Neural crest cell (in vitro differentiated cells): ENCODE measurements at regions not wholly inside any gene's neighbourhood (a gene's known extent, or its start where the extent isn't known, plus 50 kb on each side); places are given as distances from the start of the nearest gene placed in this dataset.

Experiments used
- DNase-seq: peaks from one replicate; pipeline ENCODE4 v3.0.0; 2021; ENCODE audit warnings: low read depth, mixed read lengths, low spot score
- H3K27ac Mint-ChIP-seq: one replicate; pipeline ENCODE4 v1.8.0; 2021; ENCODE audit warnings: mild to moderate bottlenecking, mixed read lengths; ENCODE audit not compliant: unreplicated experiment
- H3K27me3 Mint-ChIP-seq: 2 replicates; pipeline ENCODE4 v1.8.0; 2021; ENCODE audit warnings: low read depth, mild to moderate bottlenecking, mixed read lengths
- H3K36me3 Mint-ChIP-seq: 2 replicates; pipeline ENCODE4 v1.8.0; 2021; ENCODE audit warnings: low read depth, mild to moderate bottlenecking, mixed read lengths
- H3K4me1 Mint-ChIP-seq: 2 replicates; pipeline ENCODE4 v1.8.0; 2021; ENCODE audit warnings: mixed read lengths
- H3K4me3 Mint-ChIP-seq: one replicate; pipeline ENCODE4 v1.8.0; 2021; ENCODE audit warnings: mild to moderate bottlenecking, mixed read lengths
- H3K9me3 Mint-ChIP-seq: 2 replicates; pipeline ENCODE4 v1.8.0; 2021; ENCODE audit warnings: mixed read lengths
- TF ChIP-seq, protein P1 (sequence below): fragments of 200-600 bp; sonication (generic); conservative IDR thresholded peaks from 2 replicates; pipeline ENCODE4 v1.5.0; 2021; ENCODE audit warnings: antibody characterized with exemption, mild to moderate bottlenecking

DNA sequence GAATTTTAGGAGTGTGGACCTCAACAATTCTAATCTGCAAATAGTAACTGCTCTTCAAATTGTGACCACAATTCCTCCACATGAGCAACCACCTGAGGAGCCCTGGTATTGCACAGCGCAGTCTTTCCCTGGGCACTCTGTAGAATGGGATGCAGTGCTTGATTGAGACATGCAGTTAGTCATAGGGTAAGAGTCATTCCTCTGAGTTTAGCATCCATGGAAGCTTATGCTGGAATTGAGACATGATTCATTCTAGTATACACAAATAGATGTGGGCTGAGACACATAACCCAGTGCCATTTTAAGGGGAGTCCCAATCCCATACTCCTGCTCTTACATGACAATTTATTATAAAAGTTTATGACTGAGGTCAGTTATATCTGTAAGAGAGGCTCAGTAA lies 582.3 kb upstream of the CNTNAP2 start:
- Mint-ChIP-seq H3K4me3 (no peak overlapping the region), H3K27me3 (no peaks in the 10 kb centered on the region), H3K27ac (no peak overlapping the region), H3K36me3 (no peaks in the 10 kb centered on the region), H3K9me3 (no peaks in the 10 kb centered on the region), H3K4me1 (no peaks in the 10 kb centered on the region)
- no peak for DNase-seq
- TF ChIP-seq, protein P1, sequence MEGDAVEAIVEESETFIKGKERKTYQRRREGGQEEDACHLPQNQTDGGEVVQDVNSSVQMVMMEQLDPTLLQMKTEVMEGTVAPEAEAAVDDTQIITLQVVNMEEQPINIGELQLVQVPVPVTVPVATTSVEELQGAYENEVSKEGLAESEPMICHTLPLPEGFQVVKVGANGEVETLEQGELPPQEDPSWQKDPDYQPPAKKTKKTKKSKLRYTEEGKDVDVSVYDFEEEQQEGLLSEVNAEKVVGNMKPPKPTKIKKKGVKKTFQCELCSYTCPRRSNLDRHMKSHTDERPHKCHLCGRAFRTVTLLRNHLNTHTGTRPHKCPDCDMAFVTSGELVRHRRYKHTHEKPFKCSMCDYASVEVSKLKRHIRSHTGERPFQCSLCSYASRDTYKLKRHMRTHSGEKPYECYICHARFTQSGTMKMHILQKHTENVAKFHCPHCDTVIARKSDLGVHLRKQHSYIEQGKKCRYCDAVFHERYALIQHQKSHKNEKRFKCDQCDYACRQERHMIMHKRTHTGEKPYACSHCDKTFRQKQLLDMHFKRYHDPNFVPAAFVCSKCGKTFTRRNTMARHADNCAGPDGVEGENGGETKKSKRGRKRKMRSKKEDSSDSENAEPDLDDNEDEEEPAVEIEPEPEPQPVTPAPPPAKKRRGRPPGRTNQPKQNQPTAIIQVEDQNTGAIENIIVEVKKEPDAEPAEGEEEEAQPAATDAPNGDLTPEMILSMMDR, result no peak

DNA sequence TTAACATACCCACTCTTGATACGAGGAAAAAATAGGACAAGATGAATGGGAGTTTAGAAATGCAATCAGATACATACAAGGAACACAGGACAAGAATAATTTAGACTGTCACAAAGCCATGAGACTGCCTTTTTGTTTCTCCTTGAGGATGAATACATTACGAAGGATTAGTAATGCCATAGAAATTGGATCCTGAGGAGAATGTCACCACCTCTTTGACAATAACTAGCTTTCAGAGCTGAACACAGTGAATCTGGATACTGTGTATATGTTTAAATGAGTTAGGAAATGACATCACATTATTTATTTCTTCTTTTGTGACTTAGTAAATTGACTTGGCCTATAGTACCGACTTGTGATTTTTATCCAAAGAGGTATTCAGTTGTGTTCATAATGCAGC lies 596.3 kb upstream of the CNTNAP2 start:
- Mint-ChIP-seq H3K4me3 (peak overlapping the region; percentile 51), H3K27me3 (no peaks in the 10 kb centered on the region), H3K27ac (peak overlapping the region; percentile 92), H3K36me3 (no peaks in the 10 kb centered on the region), H3K4me1 (peaks cover 12% of the 10 kb centered on the region), H3K9me3 (no peaks in the 10 kb centered on the region)
- DNase-seq, result no peak
- TF ChIP-seq, protein P1, result no peak

DNA sequence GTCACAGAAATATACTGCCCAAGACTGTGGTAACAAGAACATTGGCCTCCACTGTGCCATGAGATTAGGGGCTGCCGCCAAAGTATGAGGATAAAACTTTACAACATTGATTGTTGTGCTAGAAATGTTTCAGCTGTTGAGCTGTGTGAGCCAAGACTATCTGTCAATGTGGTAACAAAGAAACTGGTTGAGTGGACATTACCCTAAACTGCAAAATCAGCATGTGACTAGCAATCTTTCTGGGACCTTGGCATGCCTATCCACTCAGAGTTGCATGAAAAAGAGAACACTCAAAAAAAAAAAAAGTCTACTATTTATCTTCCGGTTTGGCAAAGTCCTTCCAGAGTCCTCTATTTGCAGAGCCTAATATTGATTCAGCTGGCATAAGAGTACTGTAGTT lies 605.6 kb upstream of the CNTNAP2 start:
- Mint-ChIP-seq H3K4me1 (no peaks in the 10 kb centered on the region), H3K36me3 (no peaks in the 10 kb centered on the region), H3K4me3 (no peak overlapping the region), H3K27ac (no peak overlapping the region), H3K27me3 (no peaks in the 10 kb centered on the region), H3K9me3 (peaks cover 13% of the 10 kb centered on the region)
- TF ChIP-seq, protein P1, result no peak
- no peak for DNase-seq

DNA sequence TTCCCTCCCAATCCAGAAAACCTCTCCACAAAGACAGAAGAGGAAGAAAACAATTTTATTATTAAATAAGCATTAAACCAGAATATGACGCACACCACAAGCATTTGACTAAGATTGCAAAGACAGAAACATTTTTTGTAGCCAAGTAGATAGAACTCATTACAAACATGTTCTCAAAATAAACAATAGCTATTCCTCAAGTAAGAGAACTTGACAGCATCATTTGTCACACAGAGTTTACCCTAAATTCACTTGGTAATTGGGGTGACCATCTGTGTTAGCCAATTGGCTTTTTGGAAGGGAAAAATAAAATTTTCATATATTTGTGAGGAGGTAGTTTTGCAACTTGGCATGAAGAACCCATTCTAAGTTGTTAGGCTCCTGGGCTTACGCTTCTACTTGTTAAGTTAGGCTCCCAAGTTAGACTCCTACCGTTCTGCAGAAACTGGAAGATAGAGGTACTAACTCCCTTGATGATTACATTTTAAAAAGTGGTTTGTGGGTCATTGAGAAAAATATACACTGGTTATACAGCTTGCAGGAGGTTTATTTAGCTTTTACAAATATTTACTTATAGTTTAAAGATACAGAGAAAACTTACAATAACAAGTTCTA lies 618.6 kb upstream of the CNTNAP2 start:
- no peak overlapping the region for H3K4me3 Mint-ChIP-seq
- TF ChIP-seq, protein P1, result no peak
- H3K27ac Mint-ChIP-seq, result no peak overlapping the region
- DNase-seq, result no peak
- no peaks in the 10 kb centered on the region for H3K27me3 Mint-ChIP-seq
- H3K4me1 Mint-ChIP-seq, result no peaks in the 10 kb centered on the region
- peaks cover 4% of the 10 kb centered on the region for H3K9me3 Mint-ChIP-seq
- no peaks in the 10 kb centered on the region for H3K36me3 Mint-ChIP-seq

DNA sequence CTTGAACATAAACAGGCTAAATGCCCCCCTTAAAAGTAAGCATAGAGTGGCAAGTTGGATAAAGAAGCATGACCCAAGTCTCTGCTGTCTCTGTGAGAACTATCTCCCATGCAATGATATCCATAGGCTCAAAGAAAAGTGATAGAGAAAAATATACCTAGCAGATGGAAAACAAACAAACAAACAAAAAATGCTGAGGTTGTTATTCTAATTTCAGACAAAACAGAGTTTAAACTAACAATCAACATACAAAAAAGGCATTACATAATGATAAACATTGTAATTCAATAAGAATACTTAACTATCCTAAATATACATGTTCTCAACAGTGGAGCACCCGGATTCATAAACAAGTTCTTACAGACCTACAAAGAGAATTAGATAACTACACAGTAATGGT lies 626.2 kb upstream of the CNTNAP2 start:
- H3K4me1 Mint-ChIP-seq, result no peaks in the 10 kb centered on the region
- no peak overlapping the region for H3K27ac Mint-ChIP-seq
- H3K4me3 Mint-ChIP-seq, result no peak overlapping the region
- H3K27me3 Mint-ChIP-seq, result no peaks in the 10 kb centered on the region
- H3K9me3 Mint-ChIP-seq, result peaks cover 18% of the 10 kb centered on the region
- TF ChIP-seq, protein P1, result no peak
- no peak for DNase-seq
- peaks cover 4% of the 10 kb centered on the region for H3K36me3 Mint-ChIP-seq
